Iris pigment epithelial cell (primary cell): ENCODE measurements at regions not wholly inside any gene's neighbourhood (a gene's known extent, or its start where the extent isn't known, plus 50 kb on each side); places are given as distances from the start of the nearest gene placed in this dataset.
A peak's percentile ranks its signal among the peaks of the same experiment; 100 is the strongest.

Experiments
- DNase-seq: peaks from one replicate; pipeline ENCODE4 v3.0.0-alpha.2; 2011; ENCODE audit warnings: low read depth

GRCh38 chr6:163802267-163802666 is 387.7 kb downstream of the QKI start:
- no peak for DNase-seq

GRCh38 chr6:163797296-163797845 is 382.9 kb downstream of the QKI start:
- no peak for DNase-seq

- peak; percentile 97 for DNase-seq
Measured at GRCh38 chr6:163793011-163793983, 378.8 kb downstream of the QKI start.

GRCh38 chr6:163790266-163790840 is 375.8 kb downstream of the QKI start:
- DNase-seq: peak; percentile 91

GRCh38 chr6:163789199-163789810 is 374.8 kb downstream of the QKI start:
- DNase-seq: no peak

- peak; percentile 9 for DNase-seq
Measured at GRCh38 chr6:163786995-163787671, 372.6 kb downstream of the QKI start.

- DNase-seq: no peak
Measured at GRCh38 chr6:163782436-163783003, 368.0 kb downstream of the QKI start.

GRCh38 chr6:163780994-163781393 is 366.5 kb downstream of the QKI start:
- DNase-seq: no peak

GRCh38 chr6:163779727-163780284 is 365.3 kb downstream of the QKI start:
- no peak for DNase-seq

GRCh38 chr6:163777716-163778115 is 363.2 kb downstream of the QKI start:
- DNase-seq: no peak

GRCh38 chr6:163776906-163777686 is 362.6 kb downstream of the QKI start:
- no peak for DNase-seq

- DNase-seq: no peak
Measured at GRCh38 chr6:163776196-163776905, 361.8 kb downstream of the QKI start.

- DNase-seq: no peak
Measured at GRCh38 chr6:163775313-163775712, 360.8 kb downstream of the QKI start.

- no peak for DNase-seq
Measured at GRCh38 chr6:163774485-163774884, 360.0 kb downstream of the QKI start.

GRCh38 chr6:163773646-163774045 is 359.1 kb downstream of the QKI start:
- DNase-seq: no peak

- DNase-seq: no peak
Measured at GRCh38 chr6:163772701-163773100, 358.2 kb downstream of the QKI start.

GRCh38 chr6:163771180-163771579 is 356.7 kb downstream of the QKI start:
- peak; percentile 11 for DNase-seq

- DNase-seq: no peak
Measured at GRCh38 chr6:163768905-163769304, 354.4 kb downstream of the QKI start.

- DNase-seq: no peak
Measured at GRCh38 chr6:163766936-163767335, 352.4 kb downstream of the QKI start.

- no peak for DNase-seq
Measured at GRCh38 chr6:163765335-163765734, 350.8 kb downstream of the QKI start.
